H1 (cell line): ENCODE measurements at regions not wholly inside any gene's neighbourhood (a gene's known extent, or its start where the extent isn't known, plus 50 kb on each side); places are given as distances from the start of the nearest gene placed in this dataset.

Experiments used
- CTCF ChIA-PET: fragments of 300-600 bp; sonication (Branson Sonifier 250); formaldehyde crosslinking; loops from one replicate; lab custom pipeline; 2021; ENCODE audit not compliant: partially characterized antibody; lab: Charles Lee
- POLR2A ChIA-PET: fragments of 300-600 bp; sonication (Branson Sonifier 250); formaldehyde crosslinking; loops from one replicate; lab custom pipeline; 2021; ENCODE audit warnings: inconsistent platforms; ENCODE audit not compliant: partially characterized antibody; lab: Charles Lee
- DNase-seq, 2 experiments: peaks; one replicate each; pipeline versions ENCODE4 v3.0.0 to v3.0.0-alpha.2; 2010 to 2022; ENCODE audit warnings: low spot score in 2 of 2, low read depth in 1 of 2, mixed read lengths in 1 of 2
- FAIRE-seq: peaks from 2 replicates; lab custom pipeline; 2011; peaks lifted over from hg19 to GRCh38; lab: Jason Lieb, UNC
- H2AFZ ChIP-seq: 2 replicates; pipeline ENCODE4 v1.8.1; 2012; ENCODE audit warnings: low read length, inconsistent platforms
- H2AK5ac ChIP-seq: 2 replicates; pipeline ENCODE4 v1.6.1; 2013; ENCODE audit warnings: low read depth, low read length
- H2BK120ac ChIP-seq: replicated peaks from 2 replicates; pipeline ENCODE3; 2013; ENCODE audit warnings: low read depth, low read length, inconsistent platforms
- H2BK12ac ChIP-seq: 2 replicates; pipeline ENCODE4 v1.6.1; 2013; ENCODE audit warnings: low read depth, low read length
- H2BK15ac ChIP-seq: 2 replicates; pipeline ENCODE4 v1.6.1; 2013; ENCODE audit warnings: low read length
- H2BK20ac ChIP-seq: 2 replicates; pipeline ENCODE4 v1.6.1; 2013; ENCODE audit warnings: low read length
- H2BK5ac ChIP-seq: 2 replicates; pipeline ENCODE4 v1.6.1; 2013; ENCODE audit warnings: low read depth, low read length
- H3K14ac ChIP-seq: 2 replicates; pipeline ENCODE4 v1.6.1; 2013; ENCODE audit warnings: inconsistent platforms; ENCODE audit not compliant: insufficient read length
- H3K18ac ChIP-seq: 2 replicates; pipeline ENCODE4 v1.6.1; 2013; ENCODE audit warnings: low read length; ENCODE audit errors: extremely low read depth
- H3K23ac ChIP-seq: 2 replicates; pipeline ENCODE4 v1.6.1; 2013; ENCODE audit warnings: inconsistent platforms; ENCODE audit not compliant: insufficient read length
- H3K23me2 ChIP-seq: 2 replicates; pipeline ENCODE4 v1.6.1; 2013; ENCODE audit warnings: low read depth, low read length
- H3K27ac ChIP-seq: 2 replicates; pipeline ENCODE4 v1.6.1; 2011; ENCODE audit warnings: low read depth, low read length, inconsistent platforms
- H3K27me3 ChIP-seq, 4 experiments: replicated peaks in 1 of 4; 1 replicate in 1 of 4; 2 replicates in 3 of 4; pipeline versions ENCODE4 v1.6.1 to v1.8.1; 2011 to 2013; ENCODE audit warnings: low read length in 3 of 4, mild to moderate bottlenecking in 3 of 4, inconsistent platforms in 2 of 4, mixed read lengths in 2 of 4, moderate library complexity in 1 of 4; ENCODE audit not compliant: control insufficient read depth in 3 of 4, insufficient read depth in 3 of 4; ENCODE audit errors: extremely low read depth in 1 of 4
- H3K36me3 ChIP-seq, 4 experiments: 2 replicates each; pipeline versions ENCODE4 v1.6.1 to v1.8.1; 2011 to 2013; ENCODE audit warnings: mild to moderate bottlenecking in 4 of 4, low read length in 3 of 4, moderate library complexity in 2 of 4, control low read depth in 1 of 4, inconsistent platforms in 1 of 4; ENCODE audit not compliant: insufficient read depth in 4 of 4, control insufficient read depth in 2 of 4
- H3K4ac ChIP-seq: replicated peaks from 2 replicates; pipeline ENCODE3; 2013; ENCODE audit warnings: low read length, low read depth, mixed read lengths, inconsistent platforms; ENCODE audit not compliant: insufficient read length
- H3K4me1 ChIP-seq, 4 experiments: replicated peaks in 1 of 4; 1 replicate in 1 of 4; 2 replicates in 3 of 4; pipeline versions ENCODE4 v1.6.1 to v1.8.1; 2011 to 2013; ENCODE audit warnings: low read length in 3 of 4, inconsistent platforms in 2 of 4, mixed read lengths in 1 of 4; ENCODE audit not compliant: insufficient read depth in 4 of 4, control insufficient read depth in 3 of 4
- H3K4me2 ChIP-seq, 2 experiments: 2 replicates each; pipeline versions ENCODE4 v1.6.1 to v1.8.1; 2011 to 2013; ENCODE audit warnings: low read depth in 2 of 2, low read length in 2 of 2, control low read depth in 1 of 2, inconsistent platforms in 1 of 2, mild to moderate bottlenecking in 1 of 2; ENCODE audit not compliant: insufficient read depth in 1 of 2
- H3K4me3 ChIP-seq, 4 experiments: fragments of 200-600, 300-600 bp in 1 of 4; sonication (generic), shearing (Covaris generic), sonication (Bioruptor Twin) in 1 of 4; 2 replicates each; pipeline versions ENCODE4 v1.5.1 to v1.8.1; 2011 to 2016; ENCODE audit warnings: low read length in 4 of 4, low read depth in 3 of 4, control low read depth in 2 of 4, inconsistent platforms in 2 of 4, mild to moderate bottlenecking in 2 of 4, mixed read lengths in 1 of 4, moderate library complexity in 1 of 4; ENCODE audit not compliant: insufficient read depth in 2 of 4; ENCODE audit errors: extremely low read depth in 1 of 4
- H3K56ac ChIP-seq: replicated peaks from 2 replicates; pipeline ENCODE3; 2013; ENCODE audit warnings: low read depth, mild to moderate bottlenecking, mixed read lengths, low read length, inconsistent platforms; ENCODE audit not compliant: insufficient read length
- H3K79me1 ChIP-seq: 2 replicates; pipeline ENCODE4 v1.6.1; 2013; ENCODE audit warnings: low read depth, low read length, control low read depth
- H3K79me2 ChIP-seq, 2 experiments: 2 replicates each; pipeline versions ENCODE4 v1.6.1 to v1.8.1; 2012 to 2013; ENCODE audit warnings: low read length in 2 of 2, mild to moderate bottlenecking in 2 of 2, inconsistent platforms in 1 of 2; ENCODE audit not compliant: insufficient read depth in 2 of 2, control insufficient read depth in 1 of 2
- H3K9ac ChIP-seq, 4 experiments: replicated peaks in 1 of 4; 1 replicate in 1 of 4; 2 replicates in 3 of 4; pipeline versions ENCODE4 v1.6.1 to v1.8.1; 2011 to 2013; ENCODE audit warnings: low read depth in 3 of 4, low read length in 3 of 4, control low read depth in 2 of 4, mild to moderate bottlenecking in 2 of 4, moderate library complexity in 2 of 4, inconsistent platforms in 1 of 4; ENCODE audit errors: extremely low read depth in 1 of 4
- H3K9me3 ChIP-seq, 2 experiments: 2 replicates each; pipeline versions ENCODE4 v1.6.1 to v1.8.1; 2012 to 2013; ENCODE audit warnings: mild to moderate bottlenecking in 2 of 2, moderate library complexity in 2 of 2, control low read depth in 1 of 2, inconsistent platforms in 1 of 2, low read depth in 1 of 2, low read length in 1 of 2, mixed read lengths in 1 of 2; ENCODE audit not compliant: insufficient read depth in 2 of 2
- H4K20me1 ChIP-seq, 2 experiments: replicated peaks in 1 of 2; 2 replicates each; pipeline versions ENCODE3 to v1.8.1; 2011 to 2013; ENCODE audit warnings: inconsistent platforms in 2 of 2, low read length in 2 of 2, mild to moderate bottlenecking in 1 of 2; ENCODE audit not compliant: insufficient read depth in 2 of 2, control insufficient read depth in 1 of 2
- H4K5ac ChIP-seq: 2 replicates; pipeline ENCODE4 v1.6.1; 2013; ENCODE audit warnings: low read length, low read depth, mixed read lengths, inconsistent platforms; ENCODE audit not compliant: insufficient read length
- H4K8ac ChIP-seq: 2 replicates; pipeline ENCODE4 v1.8.0; 2013; ENCODE audit warnings: mild to moderate bottlenecking, moderate library complexity, low read length, inconsistent platforms; ENCODE audit not compliant: insufficient read depth; ENCODE audit errors: extremely low read depth
- H4K91ac ChIP-seq: replicated peaks from 2 replicates; pipeline ENCODE3; 2013; ENCODE audit warnings: low read length, mixed read lengths, inconsistent platforms; ENCODE audit not compliant: insufficient read length
- CBX5 ChIP-seq: fragments of 300-800, 300-1000 bp; sonication (generic); IDR thresholded peaks from 2 replicates; pipeline ENCODE4 v1.7.1; 2016; ENCODE audit warnings: antibody characterized with exemption, low read length, low read depth
- CEBPB ChIP-seq: IDR thresholded peaks from 2 replicates; pipeline ENCODE4 v1.6.1; 2012; ENCODE audit warnings: low read depth, low read length
- NRF1 ChIP-seq: IDR thresholded peaks from 2 replicates; pipeline ENCODE4 v1.6.1; 2011; ENCODE audit warnings: mild to moderate bottlenecking, low read depth, low read length, improper control_type of control experiment
- POLR2A ChIP-seq, 2 experiments: IDR thresholded peaks; 1 replicate in 1 of 2; 2 replicates in 1 of 2; pipeline ENCODE4 v1.6.1; 2011; ENCODE audit warnings: low read depth in 2 of 2, low read length in 2 of 2, mild to moderate bottlenecking in 2 of 2; ENCODE audit errors: control extremely low read depth in 1 of 2
- POLR2AphosphoS5 ChIP-seq: IDR thresholded peaks from 2 replicates; pipeline ENCODE4 v1.6.1; 2011; ENCODE audit warnings: low read depth, low read length
- RAD21 ChIP-seq, 2 experiments: IDR thresholded peaks in 1 of 2; conservative IDR thresholded peaks in 1 of 2; 2 replicates each; pipeline ENCODE4 v1.6.1; 2011; ENCODE audit warnings: low read depth in 2 of 2, low read length in 2 of 2, improper control_type of control experiment in 1 of 2, inconsistent platforms in 1 of 2, mild to moderate bottlenecking in 1 of 2, moderate library complexity in 1 of 2
- WGBS, 2 experiments: shearing (Covaris generic) in 1 of 2; methylation state at CpG; one replicate each; pipeline versions ENCODE4 v1.1.6 to v1.1.7; 2013 to 2015; ENCODE audit warnings: low lambda C conversion rate in 2 of 2, mixed read lengths in 2 of 2, inconsistent platforms in 1 of 2, low coverage in 1 of 2, missing lambda C conversion rate in 1 of 2; ENCODE audit not compliant: insufficient replicate concordance in 2 of 2, insufficient coverage in 1 of 2, insufficient read length in 1 of 2; ENCODE audit errors: extremely low coverage in 1 of 2, missing lambda C conversion rate in 1 of 2; 5-methylcytosine and 5-hydroxymethylcytosine counted together
- TF ChIP-seq, protein P1 (sequence below), 3 experiments: IDR thresholded peaks; 1 replicate in 2 of 3; 2 replicates in 1 of 3; pipeline versions ENCODE4 v1.5.1 to v1.6.1; 2011; ENCODE audit warnings: low read length in 3 of 3, mild to moderate bottlenecking in 3 of 3, inconsistent platforms in 2 of 3, low read depth in 1 of 3, moderate library complexity in 1 of 3; ENCODE audit not compliant: insufficient read depth in 1 of 3; ENCODE audit errors: control extremely low read depth in 1 of 3

DNA sequence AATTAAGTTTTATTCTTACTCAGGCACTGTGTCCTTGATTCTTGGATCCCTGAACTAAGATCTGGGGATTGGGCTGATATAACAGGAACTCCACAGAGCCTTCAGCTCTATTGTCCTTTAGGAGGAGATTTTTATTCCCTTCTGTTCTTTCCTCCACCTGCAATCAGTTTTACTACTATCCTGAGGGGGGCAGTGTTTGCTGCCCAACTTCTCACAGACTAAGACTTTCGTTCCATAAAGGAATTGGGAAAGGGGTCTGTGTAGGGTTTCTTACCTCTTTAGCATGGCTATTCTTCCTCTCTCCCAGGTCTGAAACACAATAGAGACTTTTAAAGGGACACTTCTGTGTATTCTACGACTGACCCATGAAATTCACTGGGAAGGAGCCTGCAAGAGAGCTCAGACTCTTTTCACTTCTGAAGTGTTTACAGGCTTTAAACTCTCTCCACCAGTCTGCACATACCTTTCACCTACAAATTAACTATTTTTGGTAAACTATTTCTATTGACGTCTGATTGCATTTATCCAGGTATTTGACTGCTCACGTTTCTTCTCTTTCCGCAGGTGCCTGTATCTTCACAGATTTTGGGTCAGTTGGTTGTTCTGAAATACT lies 103.3 kb upstream of the DEPDC1 start:
- H4K5ac ChIP-seq, result no peak overlapping the region
- 0 out of 2 replicates have a peak overlapping the region, but pooled peaks have one; percentile 45 for H2AFZ ChIP-seq
- H3K23me2 ChIP-seq, result no peaks in the 10 kb centered on the region
- H2AK5ac ChIP-seq, result no peak overlapping the region
- H3K4me2 ChIP-seq, result peak overlapping the region in 1 of 2 experiments; percentile 15; a peak in 1 of 4 replicates
- 38% methylated on average over 5 of the region's 5 CpGs; no CpG with 5 or more reads in 1 of the 2 experiments for WGBS, 2 experiments
- H4K91ac ChIP-seq, result no peak overlapping the region
- peaks cover 0 to 2% (median 0%) of the 10 kb centered on the region in 4 experiments; a peak in 2 of 7 replicates for H3K4me1 ChIP-seq
- DNase-seq (peak in 1 of 2 experiments; percentile 21), FAIRE-seq (peak; percentile 95)
- no peak overlapping the region for H3K23ac ChIP-seq
- no peaks in the 10 kb centered on the region for H3K27me3 ChIP-seq
- no peak overlapping the region for H2BK5ac ChIP-seq
- H3K79me1 ChIP-seq, result no peaks in the 10 kb centered on the region
- H2BK15ac ChIP-seq, result no peak overlapping the region
- H4K8ac ChIP-seq, result no peak overlapping the region
- H3K18ac ChIP-seq, result no peak overlapping the region
- H3K27ac ChIP-seq, result no peak overlapping the region
- H3K56ac ChIP-seq, result no peak overlapping the region
- H2BK12ac ChIP-seq, result no peak overlapping the region
- H2BK120ac ChIP-seq, result no peak overlapping the region
- no peak overlapping the region for H3K14ac ChIP-seq
- H3K9me3 ChIP-seq, result no peaks in the 10 kb centered on the region
- H4K20me1 ChIP-seq, result no peaks in the 10 kb centered on the region
- TF ChIP-seq, protein P1, sequence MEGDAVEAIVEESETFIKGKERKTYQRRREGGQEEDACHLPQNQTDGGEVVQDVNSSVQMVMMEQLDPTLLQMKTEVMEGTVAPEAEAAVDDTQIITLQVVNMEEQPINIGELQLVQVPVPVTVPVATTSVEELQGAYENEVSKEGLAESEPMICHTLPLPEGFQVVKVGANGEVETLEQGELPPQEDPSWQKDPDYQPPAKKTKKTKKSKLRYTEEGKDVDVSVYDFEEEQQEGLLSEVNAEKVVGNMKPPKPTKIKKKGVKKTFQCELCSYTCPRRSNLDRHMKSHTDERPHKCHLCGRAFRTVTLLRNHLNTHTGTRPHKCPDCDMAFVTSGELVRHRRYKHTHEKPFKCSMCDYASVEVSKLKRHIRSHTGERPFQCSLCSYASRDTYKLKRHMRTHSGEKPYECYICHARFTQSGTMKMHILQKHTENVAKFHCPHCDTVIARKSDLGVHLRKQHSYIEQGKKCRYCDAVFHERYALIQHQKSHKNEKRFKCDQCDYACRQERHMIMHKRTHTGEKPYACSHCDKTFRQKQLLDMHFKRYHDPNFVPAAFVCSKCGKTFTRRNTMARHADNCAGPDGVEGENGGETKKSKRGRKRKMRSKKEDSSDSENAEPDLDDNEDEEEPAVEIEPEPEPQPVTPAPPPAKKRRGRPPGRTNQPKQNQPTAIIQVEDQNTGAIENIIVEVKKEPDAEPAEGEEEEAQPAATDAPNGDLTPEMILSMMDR (IDR thresholded peaks at IDR 0.05; ENCODE audit: control extremely low read depth in 1 of 3, insufficient read depth in 1 of 3, low read depth in 1 of 3, low read length in 3 of 3), result peak in 2 of 3 experiments; percentile 68 to 69; a peak in 3 of 4 replicates
- TF ChIP-seq CBX5 (no peak), POLR2AphosphoS5 (no peak), NRF1 (no peak), CEBPB (0 out of 2 replicates have a peak, but pooled peaks have one; percentile 21), RAD21 (IDR thresholded peaks at IDR 0.05 in 1 of 2, conservative IDR thresholded peaks at IDR 0.05 in 1 of 2; ENCODE audit: low read depth in 2 of 2, low read length in 2 of 2) (peak; percentile 79 to 83), POLR2A (IDR thresholded peaks at IDR 0.05; ENCODE audit: control extremely low read depth in 1 of 2, low read depth in 2 of 2, low read length in 2 of 2) (no peak)
- POLR2A ChIA-PET, result no interaction called here
- CTCF ChIA-PET, result interaction anchor here (0.7 to 1.8 kb wide), 16 partner anchors 9 to 1137 kb away, joined by 3 to 10 read pairs (median 4); no protein-coding TSS in a partner anchor
- no peaks in the 10 kb centered on the region for H3K36me3 ChIP-seq
- H3K4me3 ChIP-seq, result no peak overlapping the region
- H2BK20ac ChIP-seq, result no peak overlapping the region
- H3K9ac ChIP-seq, result no peak overlapping the region
- no peak overlapping the region for H3K4ac ChIP-seq
- H3K79me2 ChIP-seq, result no peaks in the 10 kb centered on the region
